ENCODE measurements at regions not wholly inside any gene's neighbourhood (a gene's known extent, or its start where the extent isn't known, plus 50 kb on each side); places are given as distances from the start of the nearest gene placed in this dataset.

DNA sequence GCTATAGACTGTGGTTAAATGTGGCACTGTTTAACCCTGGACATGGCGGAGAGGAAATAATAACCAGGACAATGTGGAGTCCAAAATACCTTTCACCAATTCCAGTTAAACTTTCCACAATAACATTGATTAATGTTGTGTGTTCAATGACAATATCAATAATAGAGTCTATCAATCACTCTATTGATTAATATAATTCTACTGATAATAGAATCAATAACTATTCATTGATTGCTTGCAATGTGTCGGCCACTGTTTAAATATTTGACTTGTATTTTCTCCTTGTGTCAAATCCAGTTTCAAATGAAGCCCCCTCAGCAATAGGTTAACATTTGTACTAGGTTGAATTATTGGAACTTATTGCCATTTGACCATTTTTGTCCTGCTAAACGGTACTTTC, 187.0 kb downstream of the PTPN20 start:
- H3K9me3 ChIP-seq, result no peaks in the 10 kb centered on the region
- H3K4me1 ChIP-seq, result no peaks in the 10 kb centered on the region
- H3K36me3 ChIP-seq, result no peaks in the 10 kb centered on the region
- no peak overlapping the region for H3K4me3 ChIP-seq
- TF ChIP-seq, protein P1, sequence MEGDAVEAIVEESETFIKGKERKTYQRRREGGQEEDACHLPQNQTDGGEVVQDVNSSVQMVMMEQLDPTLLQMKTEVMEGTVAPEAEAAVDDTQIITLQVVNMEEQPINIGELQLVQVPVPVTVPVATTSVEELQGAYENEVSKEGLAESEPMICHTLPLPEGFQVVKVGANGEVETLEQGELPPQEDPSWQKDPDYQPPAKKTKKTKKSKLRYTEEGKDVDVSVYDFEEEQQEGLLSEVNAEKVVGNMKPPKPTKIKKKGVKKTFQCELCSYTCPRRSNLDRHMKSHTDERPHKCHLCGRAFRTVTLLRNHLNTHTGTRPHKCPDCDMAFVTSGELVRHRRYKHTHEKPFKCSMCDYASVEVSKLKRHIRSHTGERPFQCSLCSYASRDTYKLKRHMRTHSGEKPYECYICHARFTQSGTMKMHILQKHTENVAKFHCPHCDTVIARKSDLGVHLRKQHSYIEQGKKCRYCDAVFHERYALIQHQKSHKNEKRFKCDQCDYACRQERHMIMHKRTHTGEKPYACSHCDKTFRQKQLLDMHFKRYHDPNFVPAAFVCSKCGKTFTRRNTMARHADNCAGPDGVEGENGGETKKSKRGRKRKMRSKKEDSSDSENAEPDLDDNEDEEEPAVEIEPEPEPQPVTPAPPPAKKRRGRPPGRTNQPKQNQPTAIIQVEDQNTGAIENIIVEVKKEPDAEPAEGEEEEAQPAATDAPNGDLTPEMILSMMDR (IDR thresholded peaks at IDR 0.05), result no peak
- no peak for TF ChIP-seq POLR2A (IDR thresholded peaks at IDR 0.05)
- WGBS, result 92% methylated on average over 3 of the region's 3 CpGs
- DNase-seq (ENCODE audit: low spot score in 2 of 2), result no peak
- no peak overlapping the region for H3K27ac ChIP-seq
- no peaks in the 10 kb centered on the region for H3K27me3 ChIP-seq

DNA sequence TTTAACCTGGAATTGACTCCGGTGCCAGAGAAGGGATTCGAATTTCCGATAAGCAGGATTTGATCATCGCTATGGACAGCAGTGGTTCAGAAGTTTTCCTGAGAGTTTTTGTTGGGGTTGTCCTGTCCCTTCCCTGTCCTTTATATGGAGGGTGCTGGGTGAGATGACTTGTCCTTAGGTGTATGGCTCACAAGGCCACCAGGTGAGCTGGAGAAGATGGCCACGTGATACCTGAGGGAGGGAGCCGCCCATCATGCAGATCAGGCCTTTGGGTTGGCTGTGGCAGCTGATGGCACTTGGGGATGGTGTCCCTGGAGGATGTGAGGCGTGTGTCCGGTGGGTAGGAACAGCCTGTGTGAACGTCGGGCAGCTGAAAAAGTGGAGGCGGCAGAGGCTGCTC, 187.7 kb downstream of the PTPN20 start:
- Histone ChIP-seq H3K36me3 (no peaks in the 10 kb centered on the region), H3K4me1 (no peaks in the 10 kb centered on the region), H3K4me3 (no peak overlapping the region), H3K27me3 (no peaks in the 10 kb centered on the region), H3K9me3 (no peaks in the 10 kb centered on the region), H3K27ac (no peak overlapping the region)
- 91% methylated on average over 11 of the region's 11 CpGs for WGBS
- TF ChIP-seq, protein P1 (IDR thresholded peaks at IDR 0.05), result no peak
- TF ChIP-seq POLR2AphosphoS5 (IDR thresholded peaks at IDR 0.05), result no peak
- no peak for DNase-seq (ENCODE audit: low spot score in 2 of 2)

DNA sequence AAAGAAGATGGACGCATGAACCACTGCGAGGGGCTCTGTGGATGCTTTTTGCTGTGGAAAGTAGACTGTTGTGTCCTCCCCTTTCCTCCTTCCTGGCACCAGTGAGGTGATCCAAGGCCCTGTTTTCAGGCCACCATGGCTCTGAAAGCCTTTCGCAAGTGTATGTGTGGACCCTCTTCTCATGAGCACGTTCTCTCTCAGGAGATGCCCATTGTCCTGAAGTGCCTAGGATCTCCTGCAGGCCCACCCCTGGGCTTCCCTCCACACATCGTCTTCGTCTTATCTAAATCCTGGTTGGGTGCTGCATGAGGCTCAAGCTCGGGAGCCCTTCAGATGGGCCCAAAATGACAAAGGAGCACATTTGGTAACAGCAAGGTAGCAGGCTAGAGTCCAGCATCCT, 188.2 kb downstream of the PTPN20 start:
- TF ChIP-seq EP300 (IDR thresholded peaks at IDR 0.05) (no peak), POLR2AphosphoS5 (IDR thresholded peaks at IDR 0.05) (no peak), POLR2A (IDR thresholded peaks at IDR 0.05) (no peak)
- TF ChIP-seq, protein P1 (IDR thresholded peaks at IDR 0.05), result no peak

DNA sequence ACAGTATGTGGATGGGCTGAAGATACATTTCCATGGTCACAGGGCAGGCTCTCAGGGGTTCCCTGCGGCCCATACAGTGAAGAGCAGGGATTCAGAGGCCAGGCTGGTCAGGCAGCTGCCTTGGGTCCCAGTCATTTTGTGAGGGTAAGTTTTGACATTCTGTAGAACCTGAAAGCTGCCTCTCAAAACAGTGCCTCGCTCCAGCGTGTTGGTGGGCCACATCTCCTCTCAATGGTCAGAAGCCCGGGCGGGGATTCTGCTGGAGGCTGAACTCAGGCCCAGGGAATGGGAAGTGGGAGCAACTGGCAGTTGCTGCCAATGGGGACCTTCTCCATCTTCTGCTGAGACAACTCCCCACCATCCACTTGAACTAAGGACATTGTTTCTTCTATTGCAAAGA, 190.0 kb downstream of the PTPN20 start:
- no peak for TF ChIP-seq POLR2A (IDR thresholded peaks at IDR 0.05)
- no peak overlapping the region for H3K27ac ChIP-seq
- H3K36me3 ChIP-seq, result no peaks in the 10 kb centered on the region
- no peak for DNase-seq (ENCODE audit: low spot score in 2 of 2)
- no peaks in the 10 kb centered on the region for H3K4me1 ChIP-seq
- no peak overlapping the region for H3K4me3 ChIP-seq
- no peaks in the 10 kb centered on the region for H3K9me3 ChIP-seq
- H3K27me3 ChIP-seq, result no peaks in the 10 kb centered on the region
- 97% methylated on average over 5 of the region's 5 CpGs for whole genome bisulfite sequencing

More for the DNA sequence above, 188.2 kb downstream of the PTPN20 start:
- no peak for DNase-seq (ENCODE audit: low spot score in 2 of 2)
- Histone ChIP-seq H3K4me1 (no peaks in the 10 kb centered on the region), H3K9me3 (no peaks in the 10 kb centered on the region), H3K27me3 (no peaks in the 10 kb centered on the region), H3K4me3 (no peak overlapping the region), H3K27ac (no peak overlapping the region), H3K36me3 (no peaks in the 10 kb centered on the region)
- 95% methylated on average over 7 of the region's 7 CpGs for WGBS

DNA sequence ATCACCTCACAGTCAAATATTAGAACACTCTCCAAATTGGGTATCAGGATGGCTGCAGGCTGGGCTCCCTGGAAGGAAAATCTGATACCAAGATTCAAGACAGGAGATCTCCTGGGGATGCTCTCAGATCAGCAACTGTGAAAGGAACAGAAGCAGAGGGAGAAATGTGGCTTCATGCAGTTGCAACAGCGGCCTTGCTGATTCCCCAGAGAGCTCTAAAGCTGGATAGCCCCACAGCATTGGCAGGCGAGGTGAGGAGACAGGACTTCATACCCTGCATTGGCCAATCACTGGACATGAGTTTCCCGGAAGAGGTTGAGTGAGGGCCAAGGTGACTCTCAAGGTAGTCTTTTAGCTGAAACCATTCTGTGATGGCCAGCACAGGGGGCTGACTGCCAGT, 190.6 kb downstream of the PTPN20 start:
- WGBS, result 96% methylated on average over 3 of the region's 3 CpGs

DNA sequence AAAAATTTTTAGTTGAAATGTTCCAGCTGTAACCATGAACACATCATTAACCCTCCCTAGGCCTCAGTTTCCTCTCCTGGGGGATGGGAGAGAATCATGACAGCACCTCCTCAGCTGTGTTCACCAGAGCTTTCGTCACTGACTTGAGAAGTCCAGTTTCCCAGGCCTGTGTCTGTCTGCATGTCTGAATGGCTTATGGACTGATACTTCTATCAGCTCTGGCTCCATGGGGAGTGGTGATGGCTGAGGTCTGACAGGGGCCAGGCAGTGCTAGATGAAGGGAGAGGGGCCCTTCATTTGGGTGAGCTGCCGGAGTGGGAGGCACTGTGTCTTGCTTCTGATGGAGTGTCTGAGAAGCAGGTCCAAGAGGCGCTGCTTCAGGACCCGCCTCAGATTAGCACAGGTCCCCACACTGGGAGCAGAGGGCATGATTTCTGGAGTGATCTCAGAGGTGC, 192.9 kb downstream of the PTPN20 start:
- 93% methylated on average over 4 of the region's 4 CpGs for WGBS
- H3K27ac ChIP-seq, result no peak overlapping the region

More for the DNA sequence above, 190.6 kb downstream of the PTPN20 start:
- Histone ChIP-seq H3K9me3 (no peaks in the 10 kb centered on the region), H3K27ac (no peak overlapping the region), H3K4me3 (no peak overlapping the region), H3K4me1 (no peaks in the 10 kb centered on the region), H3K27me3 (no peaks in the 10 kb centered on the region), H3K36me3 (no peaks in the 10 kb centered on the region)
- TF ChIP-seq POLR2A (IDR thresholded peaks at IDR 0.05) (no peak), POLR2AphosphoS5 (IDR thresholded peaks at IDR 0.05) (no peak), EP300 (IDR thresholded peaks at IDR 0.05) (no peak)
- TF ChIP-seq, protein P1 (IDR thresholded peaks at IDR 0.05), result no peak
- no peak for DNase-seq (ENCODE audit: low spot score in 2 of 2)

More for the DNA sequence above, 192.9 kb downstream of the PTPN20 start:
- Histone ChIP-seq H3K36me3 (no peaks in the 10 kb centered on the region), H3K4me1 (no peaks in the 10 kb centered on the region), H3K27me3 (no peaks in the 10 kb centered on the region), H3K4me3 (no peak overlapping the region), H3K9me3 (no peaks in the 10 kb centered on the region)
- DNase-seq (ENCODE audit: low spot score in 2 of 2), result no peak
- TF ChIP-seq POLR2A (IDR thresholded peaks at IDR 0.05), result no peak
- TF ChIP-seq, protein P1 (IDR thresholded peaks at IDR 0.05), result no peak
- TF ChIP-seq EP300 (IDR thresholded peaks at IDR 0.05), result no peak
- TF ChIP-seq POLR2AphosphoS5 (IDR thresholded peaks at IDR 0.05), result no peak
